ENCODE measurements at regions not wholly inside any gene's neighbourhood (a gene's known extent, or its start where the extent isn't known, plus 50 kb on each side); places are given as distances from the start of the nearest gene placed in this dataset.
"Not testable (repeated sequence)": the region's sequence is repeated elsewhere in the genome, so short reads cannot be mapped to it uniquely, and the experiment has no call there.

DNA sequence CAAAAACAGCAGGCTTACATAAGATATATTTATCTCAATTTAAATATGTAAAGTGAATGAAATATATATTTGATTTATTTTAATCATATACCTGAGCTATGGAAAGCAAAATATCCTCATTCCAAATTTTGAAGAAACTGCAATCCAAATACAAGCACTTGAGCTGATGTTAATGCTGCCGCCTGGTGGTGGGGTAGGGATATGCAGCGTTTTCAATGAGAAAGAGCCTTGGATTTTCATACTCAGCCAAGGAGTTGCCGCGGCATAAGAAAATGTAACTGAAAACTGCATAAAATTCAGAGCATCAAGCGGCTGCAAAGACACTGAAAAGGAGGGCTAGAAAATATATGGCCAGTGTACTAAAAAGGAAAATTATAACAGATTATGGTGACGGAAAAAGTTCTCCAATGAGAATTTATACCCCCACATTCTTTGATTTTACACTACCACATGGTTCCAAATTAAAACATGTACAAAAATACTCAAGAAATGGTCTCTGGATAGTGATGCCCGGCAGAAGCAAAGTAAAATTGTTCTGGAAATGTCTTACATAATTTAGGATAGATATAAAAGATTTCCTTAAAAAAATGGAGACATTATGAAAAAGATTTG, 660.3 kb upstream of the PITX2 start:
- peak; percentile 34 for DNase-seq

DNA sequence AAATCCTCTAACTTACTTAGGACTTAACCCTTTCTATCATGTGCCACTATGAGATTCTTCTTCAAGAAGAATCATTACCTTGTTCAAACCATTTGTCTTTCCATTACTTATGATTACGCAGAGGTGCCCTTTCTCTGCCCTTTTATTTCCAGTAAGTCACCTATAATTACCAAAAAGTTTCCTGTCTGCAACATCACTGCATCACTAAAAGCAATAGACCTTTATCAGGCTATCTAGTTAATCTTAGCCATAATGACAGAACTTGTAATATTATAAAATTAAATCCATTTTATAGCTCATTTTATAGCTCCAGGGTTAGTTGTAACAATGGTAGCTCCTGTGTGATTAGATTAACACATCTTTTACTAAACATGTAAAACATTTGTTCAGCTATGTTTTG, 673.6 kb upstream of the PITX2 start:
- no peak for DNase-seq

DNA sequence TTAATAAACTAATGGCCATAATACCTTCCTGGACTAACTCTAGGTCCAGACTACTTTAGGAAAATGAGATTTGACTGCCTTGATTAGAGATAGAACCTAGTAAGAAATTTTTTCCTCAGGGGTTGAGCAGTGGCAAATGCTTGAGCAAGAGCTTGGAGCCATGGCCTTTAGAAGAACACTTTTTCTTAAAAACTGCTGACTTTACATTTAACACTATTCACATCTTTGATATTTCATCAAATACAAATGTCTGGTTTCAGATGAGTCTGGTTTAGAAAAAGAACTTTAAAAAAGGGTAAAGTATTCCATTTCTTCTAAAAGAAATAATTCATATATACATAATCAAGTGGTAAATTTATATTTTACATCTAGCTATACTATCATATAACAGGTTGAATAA, 680.9 kb upstream of the PITX2 start:
- no peak for DNase-seq

DNA sequence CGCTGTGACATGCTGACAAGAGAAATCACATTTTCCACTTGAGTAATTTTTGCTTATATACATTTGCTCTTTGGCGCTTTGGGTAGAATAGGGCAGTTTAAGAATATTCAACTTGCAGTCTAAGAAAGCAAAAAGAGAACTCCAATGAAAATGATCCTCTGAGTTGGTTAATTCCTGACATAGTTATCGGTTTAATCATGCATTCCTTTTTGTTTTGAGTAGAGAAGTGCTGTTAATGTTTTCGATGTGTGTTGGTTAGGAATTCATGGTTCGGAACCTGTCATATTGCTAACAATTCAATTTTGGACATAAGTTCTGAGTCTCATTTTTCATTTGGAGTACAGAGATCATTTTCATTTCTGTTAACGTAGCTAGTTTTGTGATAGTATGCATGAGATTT, 700.6 kb upstream of the PITX2 start:
- DNase-seq = no peak

DNA sequence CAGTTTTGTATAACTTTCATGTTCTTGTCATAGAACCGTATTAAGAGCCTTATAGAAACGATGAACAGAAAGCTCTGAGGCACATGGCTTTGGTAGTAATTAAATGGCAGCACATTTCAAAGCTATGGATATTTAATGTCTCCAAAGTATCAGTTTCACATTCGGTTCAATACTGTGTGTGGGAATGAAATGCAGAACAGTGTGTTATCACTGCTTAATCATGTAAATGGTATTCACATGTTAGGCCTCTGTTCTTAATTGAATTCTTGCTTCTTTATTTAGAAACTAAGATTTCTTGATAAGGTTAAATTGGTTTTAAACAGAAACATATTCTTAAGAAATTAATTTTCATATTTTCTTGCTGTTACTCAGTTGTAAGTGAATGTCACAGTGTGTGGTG, 701.0 kb upstream of the PITX2 start:
- no peak for DNase-seq

DNA sequence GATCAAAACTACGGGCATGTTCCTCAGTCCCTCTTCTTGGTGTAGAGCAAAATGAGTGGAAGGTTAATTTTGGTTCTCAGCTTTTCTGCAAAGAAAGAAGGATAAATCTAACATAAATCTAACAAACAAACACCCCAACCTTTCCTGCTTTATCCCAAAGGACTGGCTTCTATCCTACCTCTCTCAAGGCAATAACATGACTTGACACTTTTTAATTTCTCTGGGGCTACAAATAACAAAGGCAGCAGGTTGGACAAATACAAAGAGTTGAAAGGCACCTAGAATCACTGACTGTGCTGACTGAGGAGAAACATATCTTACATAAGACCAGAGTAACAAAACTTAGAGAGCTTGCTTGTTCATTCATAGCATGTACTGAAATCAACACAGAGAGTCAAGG, 703.6 kb upstream of the PITX2 start:
- no peak for DNase-seq

DNA sequence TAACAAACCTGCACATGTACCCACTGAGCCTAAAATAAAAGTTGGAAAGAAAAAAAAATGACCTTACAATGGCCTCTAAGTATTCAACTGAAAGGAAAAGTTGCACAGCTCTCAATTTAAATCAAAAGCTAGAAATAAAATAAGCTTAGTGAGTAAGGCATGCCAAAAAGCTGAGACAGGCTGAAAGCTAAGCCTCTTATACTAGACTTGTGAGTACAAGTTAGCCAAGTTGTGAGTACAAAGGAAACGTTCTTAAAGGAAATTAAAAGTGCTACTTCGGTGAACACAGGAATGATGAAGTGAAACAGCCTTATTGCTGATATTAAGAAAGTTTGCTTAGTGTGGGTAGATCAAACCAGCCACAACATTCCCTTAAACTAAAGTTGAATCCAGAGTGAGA, 707.9 kb upstream of the PITX2 start:
- DNase-seq = no peak

DNA sequence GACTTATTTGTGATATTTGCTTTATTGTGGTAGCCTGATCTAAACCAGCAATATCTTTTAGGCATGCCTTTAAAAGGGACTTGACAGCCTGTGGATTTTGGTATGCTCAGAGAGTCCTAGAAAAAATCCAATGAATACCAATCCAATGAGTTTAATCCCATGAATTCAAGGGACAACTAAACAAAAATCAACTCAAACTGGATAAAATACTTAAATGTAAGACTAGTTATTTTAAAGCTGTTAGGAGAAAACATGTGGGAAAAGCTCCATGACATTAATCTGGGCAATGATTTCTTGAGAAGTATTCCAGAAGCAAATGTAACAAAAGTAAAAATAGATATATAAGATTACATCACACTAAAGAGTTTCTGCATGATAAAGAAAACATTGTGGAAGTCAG, 711.5 kb upstream of the PITX2 start:
- no peak for DNase-seq

DNA sequence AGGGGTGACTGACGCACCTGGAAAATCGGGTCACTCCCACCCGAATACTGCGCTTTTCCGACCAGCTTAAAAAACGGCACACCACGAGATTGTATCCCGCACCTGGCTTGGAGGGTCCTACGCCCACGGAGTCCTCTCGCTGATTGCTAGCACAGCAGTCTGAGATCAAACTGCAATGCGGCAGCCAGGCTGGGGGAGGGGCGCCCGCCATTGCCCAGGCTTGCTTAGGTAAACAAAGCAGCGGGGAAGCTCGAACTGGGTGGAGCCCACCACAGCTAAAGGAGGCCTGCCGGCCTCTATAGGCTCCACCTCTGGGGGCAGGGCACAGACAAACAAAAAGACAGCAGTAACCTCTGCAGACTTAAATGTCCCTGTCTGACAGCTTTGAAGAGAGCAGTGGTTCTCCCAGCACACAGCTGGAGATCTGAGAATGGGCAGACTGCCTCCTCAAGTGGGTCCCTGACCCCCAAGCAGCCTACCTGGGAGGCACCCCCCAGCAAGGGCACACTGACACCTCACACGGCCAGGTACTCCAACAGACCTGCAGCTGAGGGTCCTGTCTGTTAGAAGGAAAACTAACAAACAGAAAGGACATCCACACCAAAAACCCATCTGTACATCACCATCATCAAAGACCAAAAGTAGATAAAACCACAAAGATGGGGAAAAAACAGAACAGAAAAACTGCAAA, 714.5 kb upstream of the PITX2 start:
- not testable (repeated sequence) for DNase-seq

DNA sequence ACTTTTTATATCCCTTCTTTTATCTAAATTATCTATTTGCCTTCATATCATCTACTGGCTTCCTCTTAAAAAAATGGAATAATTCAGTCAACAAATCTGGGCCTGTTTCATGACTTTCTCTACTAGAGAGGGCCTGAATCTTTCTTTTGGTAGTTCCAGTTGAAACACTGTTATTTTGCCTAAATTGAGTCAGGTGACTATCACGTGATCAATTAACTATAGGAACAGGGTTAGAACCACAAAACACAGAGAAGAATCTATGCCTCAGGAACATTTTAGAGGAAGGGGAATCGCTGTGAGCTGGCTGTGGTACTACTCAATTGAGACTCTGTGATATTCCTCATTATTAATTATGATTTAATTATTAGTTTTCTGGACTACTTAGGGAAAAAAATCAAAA, 736.7 kb upstream of the PITX2 start:
- no peak for DNase-seq

DNA sequence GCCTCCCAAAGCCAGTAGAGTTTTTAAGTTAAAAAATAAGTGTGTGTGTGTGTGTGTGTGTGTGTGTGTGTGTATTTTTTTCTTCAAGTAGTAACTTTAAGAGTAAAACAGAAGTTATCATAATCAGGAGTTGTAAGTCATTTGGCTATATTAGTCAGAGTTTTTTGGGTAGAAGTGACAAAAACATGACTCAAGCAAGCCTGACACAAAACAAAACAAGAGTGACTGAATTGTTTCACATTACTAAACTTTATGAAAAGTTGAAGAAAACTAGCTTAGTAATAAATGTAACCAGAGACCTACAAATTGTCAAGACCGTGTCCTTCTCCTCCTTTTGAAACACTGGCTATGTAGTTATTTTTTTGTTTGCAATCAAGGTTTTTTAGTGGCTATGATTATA, 738.0 kb upstream of the PITX2 start:
- DNase-seq = no peak

DNA sequence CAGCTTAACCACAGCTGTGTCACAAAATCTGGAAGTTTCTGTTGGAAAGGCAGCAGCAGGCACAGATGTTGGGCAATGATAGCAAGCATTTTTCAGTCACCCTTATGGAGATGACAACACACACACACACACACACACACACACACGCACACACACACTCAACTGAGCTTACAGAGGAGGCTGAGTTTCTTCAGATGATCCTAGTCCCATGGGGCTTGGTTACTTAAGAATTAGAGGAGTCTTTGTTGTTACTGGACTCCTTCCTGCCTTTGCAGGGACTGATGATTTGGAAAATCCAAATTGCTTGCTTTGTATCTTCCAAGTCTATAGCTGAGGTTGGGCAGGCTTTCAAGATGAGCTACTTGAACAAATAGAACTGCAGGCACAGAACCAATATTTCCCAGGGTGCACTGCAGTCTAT, 740.1 kb upstream of the PITX2 start:
- no peak for DNase-seq

DNA sequence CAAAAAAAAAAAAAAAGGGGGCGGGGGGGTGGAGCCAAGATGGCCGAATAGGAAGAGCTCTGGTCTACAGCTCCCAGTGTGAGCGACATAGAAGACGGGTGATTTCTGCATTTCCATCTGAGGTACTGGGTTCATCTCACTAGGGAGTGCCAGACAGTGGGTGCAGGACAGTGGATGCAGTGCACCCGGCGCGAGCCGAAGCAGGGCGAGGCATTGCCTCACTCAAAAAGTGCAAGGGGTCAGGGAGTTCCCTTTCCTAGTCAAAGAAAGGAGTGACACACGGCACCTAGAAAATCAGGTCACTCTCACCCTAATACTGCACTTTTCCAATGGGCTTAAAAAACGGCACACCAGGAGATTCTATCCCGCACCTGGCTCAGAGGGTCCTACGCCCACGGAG, 755.0 kb upstream of the PITX2 start:
- DNase-seq = not testable (repeated sequence)

DNA sequence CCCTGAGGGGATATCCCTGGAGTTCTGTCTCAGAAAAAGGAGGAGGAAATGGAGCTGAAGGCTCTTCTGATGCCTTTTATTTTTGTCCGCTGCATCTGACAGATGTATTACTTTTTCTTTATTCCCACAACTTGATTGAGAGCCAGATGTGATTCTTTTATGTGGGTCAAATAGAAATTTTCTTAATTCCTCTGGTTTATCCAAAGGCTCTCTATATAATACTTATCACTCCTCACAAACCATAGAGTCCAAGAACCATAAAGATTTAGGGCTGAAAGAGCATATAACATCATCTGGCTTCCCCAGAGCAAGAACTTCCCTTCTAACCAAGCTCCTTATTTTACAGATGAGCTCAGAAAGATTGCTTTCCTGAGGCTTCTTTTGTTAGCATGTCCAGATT, 756.7 kb upstream of the FAM241A start:
- no peak for DNase-seq

DNA sequence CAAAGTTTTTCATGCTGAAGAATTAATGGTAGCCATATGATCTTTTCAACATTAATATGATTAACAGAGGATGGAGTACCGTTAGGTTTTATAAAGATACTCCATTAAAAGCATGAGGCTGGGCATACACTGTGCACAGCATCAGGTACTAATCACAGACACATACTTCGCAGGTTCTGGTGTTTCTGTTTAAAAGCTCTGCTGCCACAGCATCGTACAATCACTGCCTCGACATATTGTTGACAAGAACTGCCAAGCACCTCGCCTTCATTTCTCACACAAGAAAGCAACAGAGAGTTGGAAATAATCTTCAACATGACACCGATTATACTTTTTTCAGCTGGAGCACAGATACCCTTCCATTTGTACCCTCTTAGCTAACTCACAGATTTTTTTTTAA, 753.4 kb upstream of the FAM241A start:
- DNase-seq = no peak

DNA sequence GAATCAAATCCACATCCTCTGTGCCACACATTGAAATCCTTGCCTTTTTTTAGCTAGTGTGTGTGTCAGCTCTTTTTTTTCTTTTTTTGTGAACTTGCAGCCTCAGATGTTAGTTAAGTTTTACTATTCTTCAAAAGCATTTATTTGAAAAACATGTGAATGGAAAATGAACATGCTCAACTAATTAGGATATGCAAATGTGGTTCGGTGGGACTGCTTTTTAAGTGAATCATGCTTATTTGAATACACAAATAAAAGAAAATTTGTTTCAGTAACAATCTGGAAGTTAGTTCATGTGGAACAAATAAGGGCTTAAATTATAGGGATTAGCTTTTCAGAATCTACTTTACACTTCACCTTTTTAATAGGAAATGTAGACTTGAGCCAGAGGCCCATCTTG, 751.5 kb upstream of the FAM241A start:
- DNase-seq = no peak

DNA sequence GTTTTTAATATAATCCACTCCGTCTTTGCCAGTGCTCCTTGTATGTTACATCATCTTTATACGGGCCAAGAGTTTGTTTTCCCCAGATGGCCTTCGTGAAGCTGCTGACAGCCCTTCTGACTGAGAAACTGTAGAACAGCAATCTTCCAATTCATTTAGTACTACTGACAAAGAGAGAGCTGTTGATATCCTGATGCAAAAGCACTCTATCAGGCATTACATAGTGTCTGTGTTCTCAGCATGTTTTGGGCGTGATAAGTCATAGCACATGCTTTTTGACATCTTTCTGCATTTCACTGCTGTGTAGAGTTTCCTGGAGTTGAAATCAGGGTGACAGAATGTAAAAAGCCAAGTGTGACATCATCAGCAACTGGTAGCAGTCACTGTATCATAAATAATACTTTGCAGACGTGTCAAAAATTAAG, 746.3 kb upstream of the FAM241A start:
- DNase-seq = peak; percentile 66

DNA sequence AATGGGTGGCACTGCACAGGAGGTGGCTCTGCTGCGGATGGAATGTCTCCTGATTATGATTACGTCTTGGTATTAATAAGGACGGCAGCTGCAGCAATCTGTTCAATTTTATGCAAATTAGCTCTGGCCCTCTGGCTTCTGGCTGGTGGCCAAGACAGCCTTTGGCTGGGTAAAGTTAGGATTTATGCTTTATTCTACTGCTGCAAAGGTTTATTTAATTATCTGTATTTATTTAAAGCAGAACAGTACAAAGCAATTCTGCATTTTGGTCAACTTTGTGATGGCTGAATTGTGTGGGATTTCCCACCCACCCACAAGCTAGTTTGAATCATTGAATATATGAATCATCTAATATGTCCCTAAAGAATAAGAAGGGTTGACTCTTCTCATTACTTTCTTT, 745.6 kb upstream of the FAM241A start:
- DNase-seq = peak; percentile 74

DNA sequence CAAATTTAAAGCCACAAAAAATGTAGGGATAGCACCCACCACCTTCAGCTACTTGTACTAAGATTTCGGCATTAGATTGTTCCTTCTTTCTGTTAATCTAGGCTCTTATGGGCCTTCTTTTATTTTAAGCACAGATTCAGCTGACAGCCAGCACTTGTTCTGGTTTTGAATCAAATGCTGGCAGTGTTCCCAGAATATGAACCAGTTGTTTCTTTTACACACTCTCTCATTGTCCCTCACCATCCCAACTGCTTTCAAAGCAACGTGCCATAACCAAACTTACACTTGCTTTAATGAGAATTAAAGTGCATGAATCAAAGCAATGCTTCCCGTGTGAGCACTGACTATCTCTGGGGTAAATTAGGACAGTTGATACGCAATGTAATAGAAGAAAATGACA, 744.5 kb upstream of the FAM241A start:
- peak; percentile 90 for DNase-seq

DNA sequence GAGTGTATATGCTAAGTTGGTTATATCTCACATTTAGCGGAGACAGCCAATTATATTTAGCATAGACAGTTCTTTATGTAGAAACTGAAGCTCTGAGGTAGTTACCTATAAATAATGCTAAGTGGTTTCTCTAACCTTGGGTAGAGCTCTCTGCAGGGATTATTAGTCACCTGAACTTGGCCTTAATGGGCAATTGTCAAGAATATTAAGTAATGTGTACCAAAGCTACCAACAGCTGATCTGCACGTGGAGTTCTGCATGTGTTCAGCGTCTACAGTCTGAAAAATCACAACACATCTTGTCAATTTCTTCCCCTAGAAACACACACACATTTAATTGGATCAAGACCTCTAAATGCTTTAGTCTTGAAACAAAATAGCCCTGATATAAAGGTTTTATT, 740.6 kb upstream of the FAM241A start:
- no peak for DNase-seq

DNA sequence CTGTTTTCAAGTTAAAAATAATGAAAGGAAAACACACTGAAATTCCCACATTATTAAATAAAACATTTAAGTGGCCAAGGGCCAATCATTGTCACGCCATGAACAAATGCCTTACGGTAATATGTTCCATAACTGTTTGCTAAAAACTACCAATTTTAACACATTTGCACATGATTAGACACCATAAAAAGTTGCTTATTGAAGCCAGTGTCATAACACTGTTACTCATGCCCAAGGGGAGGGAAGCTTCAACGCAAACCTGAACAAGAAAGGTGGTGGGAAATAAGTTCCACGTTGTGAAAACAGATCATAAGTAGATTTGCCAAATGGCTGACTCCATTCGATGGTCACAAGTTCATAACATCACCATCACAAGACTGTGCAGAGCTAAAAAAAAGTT, 739.3 kb upstream of the FAM241A start:
- no peak for DNase-seq

DNA sequence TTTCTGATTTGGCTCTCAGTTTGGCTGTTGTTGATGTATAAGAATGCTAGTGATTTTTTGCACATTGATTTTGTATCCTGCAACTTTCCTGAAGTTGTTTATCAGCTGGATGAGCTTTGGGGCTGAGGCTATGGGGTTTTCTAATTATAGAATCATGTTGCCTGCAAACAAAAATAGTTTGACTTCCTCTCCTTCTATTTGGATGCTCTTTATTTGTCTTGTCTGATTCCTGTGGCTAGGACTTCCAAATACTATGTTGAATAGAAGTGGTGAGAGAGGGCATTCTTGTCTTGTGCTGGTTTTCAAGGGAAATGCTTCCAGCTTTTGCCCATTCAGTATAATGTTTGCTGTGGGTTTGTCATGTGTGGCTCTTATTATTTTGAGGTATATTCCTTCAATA, 734.7 kb upstream of the FAM241A start:
- DNase-seq = no peak

DNA sequence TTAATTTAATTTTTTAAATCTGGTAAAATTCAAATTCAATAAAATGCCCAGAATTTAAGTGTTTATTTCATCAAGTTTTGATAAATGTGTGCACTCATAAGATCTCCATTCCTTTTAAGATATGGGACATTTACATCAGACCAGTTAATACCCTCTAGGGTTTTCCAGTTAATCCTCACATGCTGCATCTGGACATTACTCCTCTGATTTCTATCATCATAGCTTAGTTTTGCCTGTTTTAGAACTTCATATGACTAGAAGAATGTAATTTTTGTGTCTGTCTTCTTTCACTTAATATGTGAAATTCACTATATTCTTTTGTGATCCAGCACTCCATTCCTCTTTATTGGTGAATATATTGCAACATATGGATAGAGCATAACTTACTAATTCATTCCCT, 727.7 kb upstream of the FAM241A start:
- no peak for DNase-seq

DNA sequence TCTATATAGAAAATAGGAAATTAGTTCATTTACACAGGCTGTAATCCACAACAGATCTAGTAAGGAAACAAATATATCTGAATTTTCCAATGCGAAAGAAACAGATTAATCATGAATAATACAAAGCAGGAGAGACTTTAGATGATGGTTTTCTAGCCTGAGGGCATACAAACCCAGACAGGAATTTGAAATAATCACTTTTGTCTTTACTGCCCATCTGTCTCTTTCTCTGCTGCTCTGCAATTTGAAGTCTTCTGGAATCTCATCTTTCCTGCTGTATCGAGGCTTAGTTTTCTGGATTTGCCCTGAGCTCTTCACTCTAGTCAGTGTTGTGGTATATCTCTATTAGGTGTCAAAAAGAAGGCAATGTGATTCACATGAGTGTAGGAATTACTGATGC, 711.8 kb upstream of the FAM241A start:
- DNase-seq = peak; percentile 25

DNA sequence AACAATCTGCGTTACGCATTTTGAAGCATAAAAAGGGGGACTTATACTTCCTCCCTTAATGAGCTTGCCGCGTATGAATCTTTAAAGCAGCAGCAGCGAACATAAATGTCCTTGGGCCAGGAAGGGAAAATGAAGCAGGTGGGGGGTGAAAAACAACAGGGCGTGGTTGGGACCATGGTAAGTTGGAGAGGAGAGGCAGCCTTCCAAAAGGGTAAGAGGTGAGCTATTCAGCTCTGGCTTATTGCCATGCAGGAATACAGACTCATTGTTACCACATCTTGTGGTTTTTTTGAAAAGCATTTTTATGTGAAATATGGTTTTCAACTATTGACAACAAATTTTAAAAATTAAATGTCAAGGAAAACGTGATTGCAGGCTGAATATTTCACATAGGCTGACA, 710.7 kb upstream of the FAM241A start:
- DNase-seq = no peak

Data from NCI-H1694 treated with DMSO at 0.1 percent for 48 hours (cell line).